C4-2B (cell line): ENCODE measurements at regions not wholly inside any gene's neighbourhood (a gene's known extent, or its start where the extent isn't known, plus 50 kb on each side); places are given as distances from the start of the nearest gene placed in this dataset.

Experiments
- CTCF ChIP-seq: fragments of 450-650 bp; conservative IDR thresholded peaks from 2 replicates; pipeline ENCODE4 v1.5.1; 2017; ENCODE audit warnings: mild to moderate bottlenecking
- ZFX ChIP-seq: fragments of 450-650 bp; IDR thresholded peaks from 2 replicates; pipeline ENCODE4 v1.6.1; 2017

GRCh38 chr18:77654302-77654701, 404.7 kb downstream of the GALR1 start:
- TF ChIP-seq CTCF (no peak), ZFX (no peak)
